H9 (cell line): ENCODE measurements at regions not wholly inside any gene's neighbourhood (a gene's known extent, or its start where the extent isn't known, plus 50 kb on each side); places are given as distances from the start of the nearest gene placed in this dataset.

ENCODE experiments used
- DNase-seq: peaks from one replicate; pipeline ENCODE4 v3.0.0-alpha.2; 2017
- H2AFZ ChIP-seq: one replicate; pipeline ENCODE4 v1.6.1; 2013; ENCODE audit warnings: mild to moderate bottlenecking, low read length, control low read depth, moderate library complexity
- H2AK5ac ChIP-seq: 2 replicates; pipeline ENCODE4 v1.6.1; 2013; ENCODE audit warnings: low read length, control low read depth, mixed read lengths; ENCODE audit not compliant: insufficient read length
- H2BK120ac ChIP-seq: one replicate; pipeline ENCODE4 v1.6.1; 2013; ENCODE audit warnings: low read depth, mild to moderate bottlenecking, low read length, control low read depth, inconsistent platforms; ENCODE audit not compliant: poor library complexity, severe bottlenecking
- H2BK12ac ChIP-seq: 2 replicates; pipeline ENCODE4 v1.6.1; 2013; ENCODE audit warnings: low read length, control low read depth, mixed read lengths, low read depth; ENCODE audit not compliant: insufficient read length
- H2BK15ac ChIP-seq: 2 replicates; pipeline ENCODE4 v1.6.1; 2013; ENCODE audit warnings: low read depth, low read length, control low read depth
- H2BK20ac ChIP-seq: one replicate; pipeline ENCODE4 v1.6.1; 2013; ENCODE audit warnings: low read depth, mild to moderate bottlenecking, low read length, control low read depth, inconsistent platforms; ENCODE audit not compliant: poor library complexity, severe bottlenecking
- H2BK5ac ChIP-seq: 2 replicates; pipeline ENCODE4 v1.6.1; 2013; ENCODE audit warnings: low read length, control low read depth, mixed read lengths; ENCODE audit not compliant: insufficient read length
- H3K14ac ChIP-seq: 2 replicates; pipeline ENCODE4 v1.6.1; 2013; ENCODE audit warnings: low read length, control low read depth; ENCODE audit not compliant: insufficient read depth
- H3K18ac ChIP-seq: 2 replicates; pipeline ENCODE4 v1.6.1; 2013; ENCODE audit warnings: low read depth, mild to moderate bottlenecking, mixed read lengths, low read length, control low read depth; ENCODE audit not compliant: insufficient read length
- H3K23ac ChIP-seq: 2 replicates; pipeline ENCODE4 v1.6.1; 2013; ENCODE audit warnings: low read length, control low read depth, mixed read lengths, low read depth; ENCODE audit not compliant: insufficient read length
- H3K23me2 ChIP-seq: 2 replicates; pipeline ENCODE4 v1.6.1; 2013; ENCODE audit warnings: low read depth, mild to moderate bottlenecking, mixed read lengths, low read length, control low read depth; ENCODE audit not compliant: insufficient read length, poor library complexity, severe bottlenecking
- H3K27ac ChIP-seq: 2 replicates; pipeline ENCODE4 v1.5.1; 2013; ENCODE audit warnings: low read length, control low read depth, mixed read lengths, low read depth; ENCODE audit not compliant: insufficient read length
- H3K27me3 ChIP-seq: 2 replicates; pipeline ENCODE4 v1.6.1; 2013; ENCODE audit warnings: low read length, control low read depth, inconsistent platforms; ENCODE audit not compliant: insufficient read depth
- H3K4ac ChIP-seq: 2 replicates; pipeline ENCODE4 v1.6.1; 2013; ENCODE audit warnings: low read depth, mild to moderate bottlenecking, control low read depth, inconsistent platforms, low read length, moderate library complexity
- H3K4me1 ChIP-seq: 2 replicates; pipeline ENCODE4 v1.6.1; 2013; ENCODE audit warnings: low read length, control low read depth, inconsistent platforms; ENCODE audit not compliant: insufficient read depth
- H3K4me2 ChIP-seq: 2 replicates; pipeline ENCODE4 v1.6.1; 2013; ENCODE audit warnings: low read length, control low read depth, mixed read lengths; ENCODE audit not compliant: insufficient read length, insufficient read depth
- H3K56ac ChIP-seq: 2 replicates; pipeline ENCODE4 v1.6.1; 2013; ENCODE audit warnings: low read depth, mild to moderate bottlenecking, mixed read lengths, low read length, control low read depth; ENCODE audit not compliant: insufficient read length
- H3K79me1 ChIP-seq: 2 replicates; pipeline ENCODE4 v1.6.1; 2013; ENCODE audit warnings: low read depth, mild to moderate bottlenecking, moderate library complexity, low read length, control low read depth, inconsistent platforms; ENCODE audit not compliant: insufficient read depth, poor library complexity, severe bottlenecking
- H3K79me2 ChIP-seq: 2 replicates; pipeline ENCODE4 v1.6.1; 2013; ENCODE audit warnings: low read length, control low read depth, inconsistent platforms; ENCODE audit not compliant: insufficient read depth
- H3K9ac ChIP-seq: 2 replicates; pipeline ENCODE4 v1.6.1; 2013; ENCODE audit warnings: low read length, control low read depth, mixed read lengths; ENCODE audit not compliant: insufficient read length; ENCODE audit errors: extremely low read depth
- H3K9me3 ChIP-seq: one replicate; pipeline ENCODE4 v1.6.1; 2013; ENCODE audit warnings: low read depth, low read length, inconsistent platforms; ENCODE audit not compliant: control insufficient read depth
- H3T11ph ChIP-seq: one replicate; pipeline ENCODE4 v1.6.1; 2013; ENCODE audit warnings: mild to moderate bottlenecking, low read length, control low read depth, inconsistent platforms
- H4K20me1 ChIP-seq: one replicate; pipeline ENCODE4 v1.6.1; 2013; ENCODE audit not compliant: control insufficient read depth, insufficient read length, insufficient read depth
- H4K5ac ChIP-seq: 2 replicates; pipeline ENCODE4 v1.6.1; 2013; ENCODE audit warnings: low read depth, mild to moderate bottlenecking, mixed read lengths, low read length, control low read depth; ENCODE audit not compliant: insufficient read length
- H4K8ac ChIP-seq: replicated peaks from 2 replicates; pipeline ENCODE4 v1.6.1; 2013; ENCODE audit warnings: low read length, control low read depth, mixed read lengths, low read depth; ENCODE audit not compliant: insufficient read length
- H4K91ac ChIP-seq: 2 replicates; pipeline ENCODE4 v1.6.1; 2013; ENCODE audit warnings: low read depth, mild to moderate bottlenecking, moderate library complexity, mixed read lengths, low read length, control low read depth; ENCODE audit not compliant: insufficient read length
- H3K27ac Mint-ChIP-seq, 3 experiments: 2 replicates in 2 of 3; 3 replicates in 1 of 3; pipeline ENCODE4 v1.8.0; 2020 to 2021; ENCODE audit warnings: mixed read lengths in 3 of 3, mild to moderate bottlenecking in 1 of 3, moderate library complexity in 1 of 3
- H3K27me3 Mint-ChIP-seq: 2 replicates; pipeline ENCODE4 v1.8.0; 2021; ENCODE audit warnings: low read depth, mild to moderate bottlenecking, moderate library complexity, mixed read lengths
- H3K36me3 Mint-ChIP-seq, 3 experiments: 2 replicates in 2 of 3; 3 replicates in 1 of 3; pipeline ENCODE4 v1.8.0; 2020 to 2021; ENCODE audit warnings: low read depth in 3 of 3, mixed read lengths in 3 of 3; ENCODE audit not compliant: insufficient read depth in 1 of 3
- H3K4me1 Mint-ChIP-seq, 2 experiments: 2 replicates each; pipeline ENCODE4 v1.8.0; 2020; ENCODE audit warnings: mixed read lengths in 2 of 2
- H3K4me3 Mint-ChIP-seq, 2 experiments: 2 replicates in 1 of 2; 3 replicates in 1 of 2; pipeline ENCODE4 v1.8.0; 2020 to 2021; ENCODE audit warnings: mild to moderate bottlenecking in 2 of 2, mixed read lengths in 2 of 2, moderate library complexity in 1 of 2
- H3K9me3 Mint-ChIP-seq, 2 experiments: 2 replicates in 1 of 2; 3 replicates in 1 of 2; pipeline ENCODE4 v1.8.0; 2020; ENCODE audit warnings: mild to moderate bottlenecking in 2 of 2, mixed read lengths in 2 of 2, moderate library complexity in 1 of 2
- CTCF ChIP-seq: fragments of 200-600 bp; sonication (generic); conservative IDR thresholded peaks from 3 replicates; pipeline ENCODE4 v1.8.0; 2021; ENCODE audit warnings: antibody characterized with exemption, mild to moderate bottlenecking
- WGBS: extraction: QIAGEN DNeasy Blood & Tissue Kit; methylation state at CpG from one replicate; pipeline ENCODE4 v1.1.7; 2013; ENCODE audit warnings: missing lambda C conversion rate, low lambda C conversion rate, mixed read lengths; ENCODE audit not compliant: insufficient read length; ENCODE audit errors: extremely low coverage; 5-methylcytosine and 5-hydroxymethylcytosine counted together

GRCh38 chr7:80565554-80565953, 53.7 kb upstream of the GNAT3 start:
- Mint-ChIP-seq H3K4me1 (no peaks in the 10 kb centered on the region), H3K27me3 (no peaks in the 10 kb centered on the region), H3K9me3 (peaks cover 0 to 6% of the 10 kb centered on the region in 2 experiments; a peak in 3 of 5 replicates), H3K27ac (no peak overlapping the region), H3K36me3 (no peaks in the 10 kb centered on the region; a peak in 1 of 7 replicates), H3K4me3 (no peak overlapping the region)
- no peak overlapping the region for H2BK15ac ChIP-seq
- no peak overlapping the region for H2BK120ac ChIP-seq
- no peaks in the 10 kb centered on the region for H3K23me2 ChIP-seq
- no peaks in the 10 kb centered on the region for H3K4me1 ChIP-seq
- H2BK5ac ChIP-seq, result no peak overlapping the region
- no peak overlapping the region for H3K14ac ChIP-seq
- no peak overlapping the region for H2AK5ac ChIP-seq
- no peak overlapping the region for H2BK20ac ChIP-seq
- no peak overlapping the region for H3T11ph ChIP-seq
- no peak overlapping the region for H4K8ac ChIP-seq
- H3K23ac ChIP-seq, result no peak overlapping the region
- H3K27me3 ChIP-seq, result no peaks in the 10 kb centered on the region
- no peak overlapping the region for H3K4ac ChIP-seq
- no peaks in the 10 kb centered on the region for H3K79me2 ChIP-seq
- H3K9me3 ChIP-seq, result no peaks in the 10 kb centered on the region
- no peak overlapping the region for H4K5ac ChIP-seq
- no peak overlapping the region for H2BK12ac ChIP-seq
- no peaks in the 10 kb centered on the region for H4K20me1 ChIP-seq
- H4K91ac ChIP-seq, result no peak overlapping the region
- TF ChIP-seq CTCF, result no peak
- H3K9ac ChIP-seq, result no peak overlapping the region
- no peak overlapping the region for H3K4me2 ChIP-seq
- no peak overlapping the region for H3K56ac ChIP-seq
- no peak overlapping the region for H2AFZ ChIP-seq
- H3K79me1 ChIP-seq, result no peaks in the 10 kb centered on the region
- H3K27ac ChIP-seq, result no peak overlapping the region
- no peak overlapping the region for H3K18ac ChIP-seq
- no peak for DNase-seq
- no CpG with 5 or more reads among the region's 3 CpGs for WGBS
